ENCODE measurements at regions not wholly inside any gene's neighbourhood (a gene's known extent, or its start where the extent isn't known, plus 50 kb on each side); places are given as distances from the start of the nearest gene placed in this dataset.
"Not testable (repeated sequence)": the region's sequence is repeated elsewhere in the genome, so short reads cannot be mapped to it uniquely, and the experiment has no call there.

GRCh38 chr21:14058566-14058965 lies 152.2 kb downstream of the LIPI start:
- no peak overlapping the region for H3K4me2 ChIP-seq (ENCODE audit: low read length)
- H3K4me1 ChIP-seq (ENCODE audit: control insufficient read depth, low read length) = no peaks in the 10 kb centered on the region
- no peaks in the 10 kb centered on the region for H3F3A ChIP-seq (ENCODE audit: control insufficient read depth, insufficient read depth)
- peaks cover 8% of the 10 kb centered on the region; the same call in 1 of the 2 replicates for H3K9me3 ChIP-seq (ENCODE audit: control insufficient read depth, insufficient read depth, low read length)
- H3K27ac ChIP-seq (ENCODE audit: low read depth, low read length) = no peak overlapping the region
- no peak overlapping the region for H3K4me3 ChIP-seq (ENCODE audit: low read length)
- H3K27me3 ChIP-seq (ENCODE audit: control insufficient read depth, low read length) = no peaks in the 10 kb centered on the region
- H3K9me2 ChIP-seq (replicated peaks; ENCODE audit: control insufficient read depth, low read length) = no peaks in the 10 kb centered on the region
- peaks cover 29% of the 10 kb centered on the region for H3K79me2 ChIP-seq (ENCODE audit: control insufficient read depth, low read length)
- no peak for TF ChIP-seq EZH2phosphoT487 (IDR thresholded peaks at IDR 0.05; ENCODE audit: borderline replicate concordance, low read length)
- no peak for TF ChIP-seq CTCF (IDR thresholded peaks at IDR 0.05; ENCODE audit: low read depth, low read length, poor library complexity, severe bottlenecking)
- H3K36me3 ChIP-seq (ENCODE audit: control insufficient read depth, low read length) = no peaks in the 10 kb centered on the region
- H4K20me1 ChIP-seq (ENCODE audit: control insufficient read depth, insufficient read depth, low read depth, low read length) = no peaks in the 10 kb centered on the region

- not testable (repeated sequence) for H3K9me2 ChIP-seq (replicated peaks; ENCODE audit: control insufficient read depth, low read length); H3K9me3 ChIP-seq (ENCODE audit: control insufficient read depth, insufficient read depth, low read length); H3F3A ChIP-seq (ENCODE audit: control insufficient read depth, insufficient read depth); H3K27me3 ChIP-seq (ENCODE audit: control insufficient read depth, low read length); H3K27ac ChIP-seq (ENCODE audit: low read depth, low read length); H4K20me1 ChIP-seq (ENCODE audit: control insufficient read depth, insufficient read depth, low read depth, low read length); H3K36me3 ChIP-seq (ENCODE audit: control insufficient read depth, low read length); H3K4me1 ChIP-seq (ENCODE audit: control insufficient read depth, low read length); H3K4me2 ChIP-seq (ENCODE audit: low read length); H3K4me3 ChIP-seq (ENCODE audit: low read length)
- peaks cover 35% of the 10 kb centered on the region for H3K79me2 ChIP-seq (ENCODE audit: control insufficient read depth, low read length)
These were observed 152.8 kb downstream of the LIPI start for GRCh38 chr21:14057841-14058481.

GRCh38 chr21:14057313-14057712 lies 153.4 kb downstream of the LIPI start:
- Histone ChIP-seq H3K9me2 (replicated peaks; ENCODE audit: control insufficient read depth, low read length) (no peaks in the 10 kb centered on the region), H3K36me3 (ENCODE audit: control insufficient read depth, low read length) (no peaks in the 10 kb centered on the region), H3K9me3 (ENCODE audit: control insufficient read depth, insufficient read depth, low read length) (peaks cover 8% of the 10 kb centered on the region; the same call in 1 of the 2 replicates), H3F3A (ENCODE audit: control insufficient read depth, insufficient read depth) (no peaks in the 10 kb centered on the region), H3K4me3 (ENCODE audit: low read length) (no peak overlapping the region), H3K4me2 (ENCODE audit: low read length) (no peak overlapping the region), H3K79me2 (ENCODE audit: control insufficient read depth, low read length) (peaks cover 41% of the 10 kb centered on the region), H4K20me1 (ENCODE audit: control insufficient read depth, insufficient read depth, low read depth, low read length) (no peaks in the 10 kb centered on the region), H3K27ac (ENCODE audit: low read depth, low read length) (no peak overlapping the region), H3K4me1 (ENCODE audit: control insufficient read depth, low read length) (no peaks in the 10 kb centered on the region), H3K27me3 (ENCODE audit: control insufficient read depth, low read length) (no peaks in the 10 kb centered on the region)
- TF ChIP-seq EZH2phosphoT487 (IDR thresholded peaks at IDR 0.05; ENCODE audit: borderline replicate concordance, low read length) = no peak
- no peak for TF ChIP-seq CTCF (IDR thresholded peaks at IDR 0.05; ENCODE audit: low read depth, low read length, poor library complexity, severe bottlenecking)

GRCh38 chr21:14056771-14057191 lies 154.0 kb downstream of the LIPI start:
- Histone ChIP-seq H3K9me2 (replicated peaks; ENCODE audit: control insufficient read depth, low read length) (no peaks in the 10 kb centered on the region), H3K27ac (ENCODE audit: low read depth, low read length) (no peak overlapping the region), H3F3A (ENCODE audit: control insufficient read depth, insufficient read depth) (no peaks in the 10 kb centered on the region), H3K36me3 (ENCODE audit: control insufficient read depth, low read length) (no peaks in the 10 kb centered on the region), H3K4me2 (ENCODE audit: low read length) (no peak overlapping the region), H4K20me1 (ENCODE audit: control insufficient read depth, insufficient read depth, low read depth, low read length) (no peaks in the 10 kb centered on the region), H3K9me3 (ENCODE audit: control insufficient read depth, insufficient read depth, low read length) (peaks cover 8% of the 10 kb centered on the region; the same call in 1 of the 2 replicates), H3K4me3 (ENCODE audit: low read length) (no peak overlapping the region), H3K4me1 (ENCODE audit: control insufficient read depth, low read length) (no peaks in the 10 kb centered on the region), H3K27me3 (ENCODE audit: control insufficient read depth, low read length) (no peaks in the 10 kb centered on the region), H3K79me2 (ENCODE audit: control insufficient read depth, low read length) (peaks cover 47% of the 10 kb centered on the region)
- no peak for TF ChIP-seq CTCF (IDR thresholded peaks at IDR 0.05; ENCODE audit: low read depth, low read length, poor library complexity, severe bottlenecking)
- TF ChIP-seq EZH2phosphoT487 (IDR thresholded peaks at IDR 0.05; ENCODE audit: borderline replicate concordance, low read length) = no peak

GRCh38 chr21:14055746-14056515 lies 154.8 kb downstream of the LIPI start:
- H3K9me2 ChIP-seq (replicated peaks; ENCODE audit: control insufficient read depth, low read length); H4K20me1 ChIP-seq (ENCODE audit: control insufficient read depth, insufficient read depth, low read depth, low read length); H3F3A ChIP-seq (ENCODE audit: control insufficient read depth, insufficient read depth); H3K27me3 ChIP-seq (ENCODE audit: control insufficient read depth, low read length); H3K27ac ChIP-seq (ENCODE audit: low read depth, low read length); H3K4me3 ChIP-seq (ENCODE audit: low read length); H3K9me3 ChIP-seq (ENCODE audit: control insufficient read depth, insufficient read depth, low read length); H3K4me1 ChIP-seq (ENCODE audit: control insufficient read depth, low read length); H3K36me3 ChIP-seq (ENCODE audit: control insufficient read depth, low read length); H3K4me2 ChIP-seq (ENCODE audit: low read length): not testable (repeated sequence)
- H3K79me2 ChIP-seq (ENCODE audit: control insufficient read depth, low read length) = peaks cover 49% of the 10 kb centered on the region
